ENCODE measurements at regions not wholly inside any gene's neighbourhood (a gene's known extent, or its start where the extent isn't known, plus 50 kb on each side); places are given as distances from the start of the nearest gene placed in this dataset.

- Histone ChIP-seq H3K9me3 (ENCODE audit: insufficient read depth, low read depth, low read length) (no peaks in the 10 kb centered on the region), H3F3A (ENCODE audit: low read depth) (no peaks in the 10 kb centered on the region), H3K27me3 (ENCODE audit: insufficient read depth, low read length, poor library complexity, severe bottlenecking) (no peaks in the 10 kb centered on the region), H3K4me1 (ENCODE audit: insufficient read depth, low read length, poor library complexity, severe bottlenecking) (peaks cover 10% of the 10 kb centered on the region), H3K4me2 (ENCODE audit: low read depth, low read length, poor library complexity, severe bottlenecking) (peak overlapping the region; percentile 21), H3K9ac (ENCODE audit: low read depth, low read length, poor library complexity, severe bottlenecking) (no peak overlapping the region), H3K4me3 (ENCODE audit: low read length, poor library complexity, severe bottlenecking) (no peak overlapping the region), H4K20me1 (ENCODE audit: insufficient read depth, low read length, poor library complexity, severe bottlenecking) (peaks cover 22% of the 10 kb centered on the region), H2AFZ (ENCODE audit: low read length) (no peak overlapping the region), H3K79me2 (ENCODE audit: insufficient read depth, low read length) (peaks cover 61% of the 10 kb centered on the region), H3K9me2 (replicated peaks; ENCODE audit: low read depth, low read length) (no peaks in the 10 kb centered on the region), H3K36me3 (ENCODE audit: insufficient read depth, low read length) (no peaks in the 10 kb centered on the region)
- TF ChIP-seq EZH2phosphoT487 (IDR thresholded peaks at IDR 0.05; ENCODE audit: borderline replicate concordance): no peak
- TF ChIP-seq, protein P1, sequence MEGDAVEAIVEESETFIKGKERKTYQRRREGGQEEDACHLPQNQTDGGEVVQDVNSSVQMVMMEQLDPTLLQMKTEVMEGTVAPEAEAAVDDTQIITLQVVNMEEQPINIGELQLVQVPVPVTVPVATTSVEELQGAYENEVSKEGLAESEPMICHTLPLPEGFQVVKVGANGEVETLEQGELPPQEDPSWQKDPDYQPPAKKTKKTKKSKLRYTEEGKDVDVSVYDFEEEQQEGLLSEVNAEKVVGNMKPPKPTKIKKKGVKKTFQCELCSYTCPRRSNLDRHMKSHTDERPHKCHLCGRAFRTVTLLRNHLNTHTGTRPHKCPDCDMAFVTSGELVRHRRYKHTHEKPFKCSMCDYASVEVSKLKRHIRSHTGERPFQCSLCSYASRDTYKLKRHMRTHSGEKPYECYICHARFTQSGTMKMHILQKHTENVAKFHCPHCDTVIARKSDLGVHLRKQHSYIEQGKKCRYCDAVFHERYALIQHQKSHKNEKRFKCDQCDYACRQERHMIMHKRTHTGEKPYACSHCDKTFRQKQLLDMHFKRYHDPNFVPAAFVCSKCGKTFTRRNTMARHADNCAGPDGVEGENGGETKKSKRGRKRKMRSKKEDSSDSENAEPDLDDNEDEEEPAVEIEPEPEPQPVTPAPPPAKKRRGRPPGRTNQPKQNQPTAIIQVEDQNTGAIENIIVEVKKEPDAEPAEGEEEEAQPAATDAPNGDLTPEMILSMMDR (conservative IDR thresholded peaks at IDR 0.05; ENCODE audit: low read length): no peak
These were observed 465.2 kb downstream of the PCNX1 start for GRCh38 chr14:71372411-71372838.

DNA sequence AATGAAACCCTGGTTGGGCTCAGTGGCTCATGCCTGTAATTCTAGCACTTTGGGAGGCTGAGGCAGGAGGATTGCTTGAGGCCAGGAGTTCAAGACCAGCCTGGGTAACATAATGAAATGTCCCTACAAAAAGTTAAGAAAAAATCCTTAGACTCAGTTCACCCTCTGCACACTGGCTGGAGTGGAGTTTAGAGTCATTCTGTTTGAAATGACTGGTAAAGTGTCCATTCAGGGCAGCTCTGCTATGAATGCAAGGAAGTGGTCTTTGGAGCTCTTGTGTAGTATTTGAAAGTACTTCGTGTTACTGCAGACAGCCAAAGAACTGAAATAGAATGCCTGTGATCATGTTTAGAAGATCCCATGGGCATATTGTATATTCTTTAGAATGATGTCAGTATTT lies 466.5 kb downstream of the PCNX1 start:
- Histone ChIP-seq H3F3A (ENCODE audit: low read depth) (no peaks in the 10 kb centered on the region), H3K27me3 (ENCODE audit: insufficient read depth, low read length, poor library complexity, severe bottlenecking) (no peaks in the 10 kb centered on the region), H3K9ac (ENCODE audit: low read depth, low read length, poor library complexity, severe bottlenecking) (no peak overlapping the region), H3K9me3 (ENCODE audit: insufficient read depth, low read depth, low read length) (no peaks in the 10 kb centered on the region), H3K4me1 (ENCODE audit: insufficient read depth, low read length, poor library complexity, severe bottlenecking) (peaks cover 13% of the 10 kb centered on the region), H2AFZ (ENCODE audit: low read length) (no peak overlapping the region), H3K9me2 (replicated peaks; ENCODE audit: low read depth, low read length) (no peaks in the 10 kb centered on the region), H3K36me3 (ENCODE audit: insufficient read depth, low read length) (no peaks in the 10 kb centered on the region), H3K79me2 (ENCODE audit: insufficient read depth, low read length) (peaks cover 70% of the 10 kb centered on the region), H3K4me3 (ENCODE audit: low read length, poor library complexity, severe bottlenecking) (no peak overlapping the region), H3K4me2 (ENCODE audit: low read depth, low read length, poor library complexity, severe bottlenecking) (no peak overlapping the region), H4K20me1 (ENCODE audit: insufficient read depth, low read length, poor library complexity, severe bottlenecking) (peaks cover 22% of the 10 kb centered on the region)
- TF ChIP-seq, protein P1 (conservative IDR thresholded peaks at IDR 0.05; ENCODE audit: low read length): no peak

DNA sequence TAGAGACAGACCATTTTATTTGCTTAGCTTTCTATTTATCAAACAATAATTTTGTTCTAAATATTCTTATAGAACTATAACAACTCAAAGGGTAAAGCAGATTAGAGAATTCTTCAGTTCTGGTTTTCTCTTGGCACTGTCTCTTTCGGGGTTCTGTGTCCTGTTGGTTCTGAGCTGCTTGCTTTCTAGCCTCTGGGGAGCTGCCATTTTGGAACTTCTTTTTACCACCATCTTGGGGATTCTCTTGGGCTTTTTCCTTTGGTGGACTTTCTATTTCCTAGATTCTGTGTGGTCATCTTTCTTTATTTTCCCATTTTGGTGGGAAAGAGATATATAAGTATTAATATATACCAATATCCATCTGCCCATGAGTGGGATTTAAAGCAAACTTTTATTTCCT lies 467.7 kb downstream of the PCNX1 start:
- Histone ChIP-seq H3K4me2 (ENCODE audit: low read depth, low read length, poor library complexity, severe bottlenecking) (no peak overlapping the region), H2AFZ (ENCODE audit: low read length) (no peak overlapping the region), H3F3A (ENCODE audit: low read depth) (no peaks in the 10 kb centered on the region), H3K36me3 (ENCODE audit: insufficient read depth, low read length) (no peaks in the 10 kb centered on the region), H3K4me3 (ENCODE audit: low read length, poor library complexity, severe bottlenecking) (no peak overlapping the region), H3K27me3 (ENCODE audit: insufficient read depth, low read length, poor library complexity, severe bottlenecking) (no peaks in the 10 kb centered on the region), H4K20me1 (ENCODE audit: insufficient read depth, low read length, poor library complexity, severe bottlenecking) (peaks cover 22% of the 10 kb centered on the region), H3K9me2 (replicated peaks; ENCODE audit: low read depth, low read length) (no peaks in the 10 kb centered on the region), H3K4me1 (ENCODE audit: insufficient read depth, low read length, poor library complexity, severe bottlenecking) (peaks cover 13% of the 10 kb centered on the region), H3K9me3 (ENCODE audit: insufficient read depth, low read depth, low read length) (no peaks in the 10 kb centered on the region), H3K9ac (ENCODE audit: low read depth, low read length, poor library complexity, severe bottlenecking) (no peak overlapping the region), H3K79me2 (ENCODE audit: insufficient read depth, low read length) (peaks cover 82% of the 10 kb centered on the region)
- no peak for TF ChIP-seq EZH2phosphoT487 (IDR thresholded peaks at IDR 0.05; ENCODE audit: borderline replicate concordance)

DNA sequence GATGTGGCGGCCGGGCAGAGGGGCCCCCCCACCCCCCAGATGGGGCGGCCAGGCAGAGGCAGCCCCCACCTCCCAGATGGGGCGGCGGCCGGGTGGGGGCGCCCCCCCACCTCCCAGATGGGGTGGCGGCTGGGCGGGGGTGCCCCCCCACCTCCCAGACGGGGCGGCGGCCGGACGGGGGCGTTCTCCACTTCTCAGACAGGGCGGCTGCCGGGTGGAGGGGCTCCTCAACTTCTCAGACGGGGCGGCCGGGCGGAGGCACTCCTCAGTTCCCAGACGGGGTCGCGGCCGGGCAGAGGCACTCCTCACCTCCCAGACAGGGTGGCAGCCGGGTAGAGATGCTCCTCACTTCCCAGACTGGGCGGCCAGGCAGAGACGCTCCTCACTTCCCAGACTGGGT lies 469.8 kb downstream of the PCNX1 start:
- Histone ChIP-seq H3F3A (ENCODE audit: low read depth) (no peaks in the 10 kb centered on the region), H3K79me2 (ENCODE audit: insufficient read depth, low read length) (peaks cover 91% of the 10 kb centered on the region), H3K9ac (ENCODE audit: low read depth, low read length, poor library complexity, severe bottlenecking) (no peak overlapping the region), H3K9me3 (ENCODE audit: insufficient read depth, low read depth, low read length) (no peaks in the 10 kb centered on the region), H3K4me2 (ENCODE audit: low read depth, low read length, poor library complexity, severe bottlenecking) (no peak overlapping the region), H4K20me1 (ENCODE audit: insufficient read depth, low read length, poor library complexity, severe bottlenecking) (peaks cover 13% of the 10 kb centered on the region), H3K36me3 (ENCODE audit: insufficient read depth, low read length) (no peaks in the 10 kb centered on the region), H3K27me3 (ENCODE audit: insufficient read depth, low read length, poor library complexity, severe bottlenecking) (no peaks in the 10 kb centered on the region), H3K4me1 (ENCODE audit: insufficient read depth, low read length, poor library complexity, severe bottlenecking) (peaks cover 6% of the 10 kb centered on the region), H2AFZ (ENCODE audit: low read length) (no peak overlapping the region), H3K9me2 (replicated peaks; ENCODE audit: low read depth, low read length) (no peaks in the 10 kb centered on the region), H3K4me3 (ENCODE audit: low read length, poor library complexity, severe bottlenecking) (no peak overlapping the region)
- TF ChIP-seq, protein P1 (conservative IDR thresholded peaks at IDR 0.05; ENCODE audit: low read length): no peak
- TF ChIP-seq EZH2phosphoT487 (IDR thresholded peaks at IDR 0.05; ENCODE audit: borderline replicate concordance): no peak

Data from Loucy (cell line).